Liver (tissue), 8 donors: ENCODE measurements at regions not wholly inside any gene's neighbourhood (a gene's known extent, or its start where the extent isn't known, plus 50 kb on each side); places are given as distances from the start of the nearest gene placed in this dataset.

Source experiments
- DNase-seq: peaks from one replicate; pipeline ENCODE4 v3.0.0-alpha.2; 2017; ENCODE audit warnings: low spot score
- H3K27ac ChIP-seq, 2 donors: one replicate each; pipeline ENCODE4 v1.7.0; 2013; ENCODE audit warnings: inconsistent platforms in 2 of 2, low read length in 2 of 2, control low read depth in 1 of 2, low read depth in 1 of 2, mild to moderate bottlenecking in 1 of 2
- H3K27me3 ChIP-seq, 4 donors: one replicate each; pipeline versions ENCODE4 v1.6.1 to v1.7.0; 2013; ENCODE audit warnings: low read length in 3 of 4, inconsistent platforms in 1 of 4, mild to moderate bottlenecking in 1 of 4, moderate library complexity in 1 of 4; ENCODE audit not compliant: control insufficient read depth in 4 of 4, insufficient read depth in 4 of 4
- H3K36me3 ChIP-seq, 4 donors: one replicate each; pipeline versions ENCODE4 v1.6.1 to v1.7.0; 2013; ENCODE audit warnings: low read length in 3 of 4, mild to moderate bottlenecking in 3 of 4, low read depth in 1 of 4, moderate library complexity in 1 of 4; ENCODE audit not compliant: control insufficient read depth in 4 of 4, insufficient read depth in 3 of 4
- H3K4me1 ChIP-seq, 4 donors: one replicate each; pipeline versions ENCODE4 v1.6.1 to v1.7.0; 2013; ENCODE audit warnings: low read length in 3 of 4, mild to moderate bottlenecking in 3 of 4, moderate library complexity in 1 of 4; ENCODE audit not compliant: control insufficient read depth in 4 of 4, insufficient read depth in 4 of 4
- H3K4me3 ChIP-seq, 3 donors: one replicate each; pipeline versions ENCODE4 v1.6.1 to v1.7.0; 2013; ENCODE audit warnings: low read length in 3 of 3, control low read depth in 1 of 3, low read depth in 1 of 3, mild to moderate bottlenecking in 1 of 3
- H3K9ac ChIP-seq, 2 donors: one replicate each; pipeline ENCODE4 v1.7.0; 2013; ENCODE audit warnings: low read length in 2 of 2, mild to moderate bottlenecking in 2 of 2, moderate library complexity in 2 of 2, control low read depth in 1 of 2, low read depth in 1 of 2
- H3K9me3 ChIP-seq, 4 donors: one replicate each; pipeline versions ENCODE4 v1.6.1 to v1.7.0; 2013; ENCODE audit warnings: low read length in 3 of 4; ENCODE audit not compliant: control insufficient read depth in 4 of 4
- EGR1 ChIP-seq, 2 donors: IDR thresholded peaks; 2 replicates each; pipeline ENCODE4 v1.6.1; 2016 to 2018; ENCODE audit warnings: antibody characterized with exemption in 2 of 2, low read depth in 2 of 2
- FOXA1 ChIP-seq: IDR thresholded peaks from 2 replicates; pipeline ENCODE4 v1.6.1; 2016; ENCODE audit warnings: antibody characterized with exemption
- FOXA2 ChIP-seq: IDR thresholded peaks from 2 replicates; pipeline ENCODE4 v1.6.1; 2016; ENCODE audit warnings: antibody characterized with exemption
- GABPA ChIP-seq, 2 donors: IDR thresholded peaks in 1 of 2; conservative IDR thresholded peaks in 1 of 2; 2 replicates each; pipeline ENCODE4 v1.6.1; 2016; ENCODE audit warnings: antibody characterized with exemption in 2 of 2, mild to moderate bottlenecking in 1 of 2, moderate library complexity in 1 of 2
- HNF4A ChIP-seq, 2 donors: conservative IDR thresholded peaks; 2 replicates each; pipeline ENCODE4 v1.6.1; 2016; ENCODE audit warnings: antibody characterized with exemption in 2 of 2, mild to moderate bottlenecking in 2 of 2
- HNF4G ChIP-seq: IDR thresholded peaks from 2 replicates; pipeline ENCODE4 v1.6.1; 2016; ENCODE audit warnings: antibody characterized with exemption
- JUND ChIP-seq, 2 donors: IDR thresholded peaks; 2 replicates each; pipeline ENCODE4 v1.6.1; 2016; ENCODE audit warnings: antibody characterized with exemption in 2 of 2
- NR2F2 ChIP-seq: IDR thresholded peaks from 2 replicates; pipeline ENCODE4 v1.6.1; 2016; ENCODE audit warnings: antibody characterized with exemption
- RAD21 ChIP-seq, 2 donors: IDR thresholded peaks; 2 replicates each; pipeline ENCODE4 v1.6.1; 2016; ENCODE audit warnings: antibody characterized with exemption in 2 of 2, mild to moderate bottlenecking in 2 of 2
- RXRA ChIP-seq, 2 donors: IDR thresholded peaks; 2 replicates each; pipeline ENCODE4 v1.6.1; 2017 to 2018; ENCODE audit warnings: antibody characterized with exemption in 2 of 2, mild to moderate bottlenecking in 1 of 2
- SP1 ChIP-seq: IDR thresholded peaks from 2 replicates; pipeline ENCODE4 v1.6.1; 2018; ENCODE audit warnings: antibody characterized with exemption, mild to moderate bottlenecking
- TAF1 ChIP-seq: conservative IDR thresholded peaks from 2 replicates; pipeline ENCODE4 v1.6.1; 2016; ENCODE audit warnings: antibody characterized with exemption, mild to moderate bottlenecking
- YY1 ChIP-seq: IDR thresholded peaks from 2 replicates; pipeline ENCODE4 v1.6.1; 2016; ENCODE audit warnings: antibody characterized with exemption, mild to moderate bottlenecking
- WGBS: extraction: QIAGEN DNeasy Blood & Tissue Kit; methylation state at CpG from one replicate; pipeline ENCODE4 v1.1.7; 2013; 5-methylcytosine and 5-hydroxymethylcytosine counted together
- TF ChIP-seq, protein P1 (sequence below): IDR thresholded peaks from 2 replicates; pipeline ENCODE4 v1.6.1; 2016; ENCODE audit warnings: antibody characterized with exemption
- TF ChIP-seq, protein P2 (sequence below): IDR thresholded peaks from 2 replicates; pipeline ENCODE4 v1.6.1; 2016; ENCODE audit warnings: antibody characterized with exemption, mild to moderate bottlenecking
- TF ChIP-seq, protein P3 (sequence below): fragments of 150-350 bp; IDR thresholded peaks from 2 replicates; pipeline ENCODE4 v1.5.1; 2017; ENCODE audit warnings: improper control_type of control experiment, low read depth, low read length; ENCODE audit not compliant: missing input control
- TF ChIP-seq, protein P4 (sequence below): IDR thresholded peaks from 2 replicates; pipeline ENCODE4 v1.6.1; 2016; ENCODE audit warnings: antibody characterized with exemption
- TF ChIP-seq, protein P5 (sequence below): IDR thresholded peaks from 2 replicates; pipeline ENCODE4 v1.6.1; 2016; ENCODE audit warnings: antibody characterized with exemption
- donor health status: healthy.
- donor health status: healthy.
- donor health status: healthy.
- donor health status: healthy.
- donor health status: healthy.

DNA sequence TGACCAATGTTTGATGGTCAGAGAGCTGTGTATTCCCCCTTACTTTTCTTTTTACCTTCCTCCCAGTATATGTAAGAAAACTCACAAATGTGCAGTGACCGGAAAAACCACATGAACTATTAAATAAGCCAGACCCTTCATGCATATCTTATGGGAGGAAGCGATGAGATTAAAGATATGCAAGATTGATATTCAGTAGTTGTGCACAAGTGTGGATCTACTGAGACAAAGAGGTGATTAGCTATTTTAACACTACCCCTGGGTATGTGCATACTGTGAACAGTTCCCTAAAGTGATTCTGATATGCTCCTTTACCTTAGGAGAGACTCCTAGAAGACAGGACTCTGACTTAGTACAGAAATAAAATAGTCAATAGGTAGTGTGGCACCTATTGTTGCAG lies 328.3 kb downstream of the EPHA4 start:
- Histone ChIP-seq H3K9me3 (no peaks in the 10 kb centered on the region), H3K4me3 (no peak overlapping the region), H3K27me3 (no peaks in the 10 kb centered on the region), H3K27ac (no peak overlapping the region), H3K4me1 (no peaks in the 10 kb centered on the region), H3K9ac (no peak overlapping the region), H3K36me3 (no peaks in the 10 kb centered on the region)
- 77% methylated on average over 2 of the region's 2 CpGs for WGBS
- TF ChIP-seq EGR1 (IDR thresholded peaks at IDR 0.05; ENCODE audit: low read depth in 2 of 2): no peak
- TF ChIP-seq FOXA1: no peak
- TF ChIP-seq, protein P1, sequence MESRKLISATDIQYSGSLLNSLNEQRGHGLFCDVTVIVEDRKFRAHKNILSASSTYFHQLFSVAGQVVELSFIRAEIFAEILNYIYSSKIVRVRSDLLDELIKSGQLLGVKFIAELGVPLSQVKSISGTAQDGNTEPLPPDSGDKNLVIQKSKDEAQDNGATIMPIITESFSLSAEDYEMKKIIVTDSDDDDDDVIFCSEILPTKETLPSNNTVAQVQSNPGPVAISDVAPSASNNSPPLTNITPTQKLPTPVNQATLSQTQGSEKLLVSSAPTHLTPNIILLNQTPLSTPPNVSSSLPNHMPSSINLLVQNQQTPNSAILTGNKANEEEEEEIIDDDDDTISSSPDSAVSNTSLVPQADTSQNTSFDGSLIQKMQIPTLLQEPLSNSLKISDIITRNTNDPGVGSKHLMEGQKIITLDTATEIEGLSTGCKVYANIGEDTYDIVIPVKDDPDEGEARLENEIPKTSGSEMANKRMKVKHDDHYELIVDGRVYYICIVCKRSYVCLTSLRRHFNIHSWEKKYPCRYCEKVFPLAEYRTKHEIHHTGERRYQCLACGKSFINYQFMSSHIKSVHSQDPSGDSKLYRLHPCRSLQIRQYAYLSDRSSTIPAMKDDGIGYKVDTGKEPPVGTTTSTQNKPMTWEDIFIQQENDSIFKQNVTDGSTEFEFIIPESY: no peak
- no peak for TF ChIP-seq NR2F2
- TF ChIP-seq YY1: no peak
- TF ChIP-seq, protein P2, sequence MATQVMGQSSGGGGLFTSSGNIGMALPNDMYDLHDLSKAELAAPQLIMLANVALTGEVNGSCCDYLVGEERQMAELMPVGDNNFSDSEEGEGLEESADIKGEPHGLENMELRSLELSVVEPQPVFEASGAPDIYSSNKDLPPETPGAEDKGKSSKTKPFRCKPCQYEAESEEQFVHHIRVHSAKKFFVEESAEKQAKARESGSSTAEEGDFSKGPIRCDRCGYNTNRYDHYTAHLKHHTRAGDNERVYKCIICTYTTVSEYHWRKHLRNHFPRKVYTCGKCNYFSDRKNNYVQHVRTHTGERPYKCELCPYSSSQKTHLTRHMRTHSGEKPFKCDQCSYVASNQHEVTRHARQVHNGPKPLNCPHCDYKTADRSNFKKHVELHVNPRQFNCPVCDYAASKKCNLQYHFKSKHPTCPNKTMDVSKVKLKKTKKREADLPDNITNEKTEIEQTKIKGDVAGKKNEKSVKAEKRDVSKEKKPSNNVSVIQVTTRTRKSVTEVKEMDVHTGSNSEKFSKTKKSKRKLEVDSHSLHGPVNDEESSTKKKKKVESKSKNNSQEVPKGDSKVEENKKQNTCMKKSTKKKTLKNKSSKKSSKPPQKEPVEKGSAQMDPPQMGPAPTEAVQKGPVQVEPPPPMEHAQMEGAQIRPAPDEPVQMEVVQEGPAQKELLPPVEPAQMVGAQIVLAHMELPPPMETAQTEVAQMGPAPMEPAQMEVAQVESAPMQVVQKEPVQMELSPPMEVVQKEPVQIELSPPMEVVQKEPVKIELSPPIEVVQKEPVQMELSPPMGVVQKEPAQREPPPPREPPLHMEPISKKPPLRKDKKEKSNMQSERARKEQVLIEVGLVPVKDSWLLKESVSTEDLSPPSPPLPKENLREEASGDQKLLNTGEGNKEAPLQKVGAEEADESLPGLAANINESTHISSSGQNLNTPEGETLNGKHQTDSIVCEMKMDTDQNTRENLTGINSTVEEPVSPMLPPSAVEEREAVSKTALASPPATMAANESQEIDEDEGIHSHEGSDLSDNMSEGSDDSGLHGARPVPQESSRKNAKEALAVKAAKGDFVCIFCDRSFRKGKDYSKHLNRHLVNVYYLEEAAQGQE: no peak
- TF ChIP-seq, protein P3, sequence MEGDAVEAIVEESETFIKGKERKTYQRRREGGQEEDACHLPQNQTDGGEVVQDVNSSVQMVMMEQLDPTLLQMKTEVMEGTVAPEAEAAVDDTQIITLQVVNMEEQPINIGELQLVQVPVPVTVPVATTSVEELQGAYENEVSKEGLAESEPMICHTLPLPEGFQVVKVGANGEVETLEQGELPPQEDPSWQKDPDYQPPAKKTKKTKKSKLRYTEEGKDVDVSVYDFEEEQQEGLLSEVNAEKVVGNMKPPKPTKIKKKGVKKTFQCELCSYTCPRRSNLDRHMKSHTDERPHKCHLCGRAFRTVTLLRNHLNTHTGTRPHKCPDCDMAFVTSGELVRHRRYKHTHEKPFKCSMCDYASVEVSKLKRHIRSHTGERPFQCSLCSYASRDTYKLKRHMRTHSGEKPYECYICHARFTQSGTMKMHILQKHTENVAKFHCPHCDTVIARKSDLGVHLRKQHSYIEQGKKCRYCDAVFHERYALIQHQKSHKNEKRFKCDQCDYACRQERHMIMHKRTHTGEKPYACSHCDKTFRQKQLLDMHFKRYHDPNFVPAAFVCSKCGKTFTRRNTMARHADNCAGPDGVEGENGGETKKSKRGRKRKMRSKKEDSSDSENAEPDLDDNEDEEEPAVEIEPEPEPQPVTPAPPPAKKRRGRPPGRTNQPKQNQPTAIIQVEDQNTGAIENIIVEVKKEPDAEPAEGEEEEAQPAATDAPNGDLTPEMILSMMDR: no peak
- no peak for TF ChIP-seq HNF4G
- no peak for TF ChIP-seq JUND (IDR thresholded peaks at IDR 0.05)
- TF ChIP-seq, protein P4, sequence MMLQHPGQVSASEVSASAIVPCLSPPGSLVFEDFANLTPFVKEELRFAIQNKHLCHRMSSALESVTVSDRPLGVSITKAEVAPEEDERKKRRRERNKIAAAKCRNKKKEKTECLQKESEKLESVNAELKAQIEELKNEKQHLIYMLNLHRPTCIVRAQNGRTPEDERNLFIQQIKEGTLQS: no peak
- no peak for TF ChIP-seq RXRA (IDR thresholded peaks at IDR 0.05)
- no peak for TF ChIP-seq GABPA (IDR thresholded peaks at IDR 0.05 in 1 of 2, conservative IDR thresholded peaks at IDR 0.05 in 1 of 2)
- TF ChIP-seq RAD21 (IDR thresholded peaks at IDR 0.05): no peak
- TF ChIP-seq SP1: no peak
- no peak for TF ChIP-seq FOXA2
- TF ChIP-seq, protein P5, sequence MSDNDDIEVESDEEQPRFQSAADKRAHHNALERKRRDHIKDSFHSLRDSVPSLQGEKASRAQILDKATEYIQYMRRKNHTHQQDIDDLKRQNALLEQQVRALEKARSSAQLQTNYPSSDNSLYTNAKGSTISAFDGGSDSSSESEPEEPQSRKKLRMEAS: no peak
- no peak for TF ChIP-seq TAF1
- DNase-seq: no peak

DNA sequence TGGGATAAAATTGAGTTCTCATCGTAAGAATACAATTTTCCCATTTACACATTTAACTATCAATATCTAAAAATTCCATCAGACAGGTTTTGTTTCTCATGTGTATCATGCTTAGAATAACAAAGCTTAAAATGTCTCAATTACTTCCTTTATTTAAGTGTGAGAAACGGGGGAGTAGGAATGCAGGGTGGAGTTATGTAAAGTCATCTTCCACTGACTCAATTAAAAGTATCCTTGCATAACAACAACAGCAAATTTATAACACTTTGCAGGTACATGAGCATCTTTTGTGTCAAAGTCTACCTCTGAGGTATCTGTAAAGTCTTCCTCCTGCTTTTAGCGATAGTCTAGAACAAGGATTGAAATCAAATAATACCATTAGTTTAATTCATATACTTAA lies 327.1 kb downstream of the EPHA4 start:
- DNase-seq: no peak
- TF ChIP-seq HNF4G (no peak), SP1 (no peak), FOXA1 (no peak), FOXA2 (no peak), EGR1 (IDR thresholded peaks at IDR 0.05; ENCODE audit: low read depth in 2 of 2) (no peak), HNF4A (conservative IDR thresholded peaks at IDR 0.05) (no peak), RAD21 (IDR thresholded peaks at IDR 0.05) (no peak), GABPA (IDR thresholded peaks at IDR 0.05 in 1 of 2, conservative IDR thresholded peaks at IDR 0.05 in 1 of 2) (no peak), NR2F2 (no peak), JUND (IDR thresholded peaks at IDR 0.05) (no peak)
- TF ChIP-seq, protein P3: no peak
- TF ChIP-seq, protein P5: no peak
- 65% methylated on average over 3 of the region's 3 CpGs for WGBS

More for the DNA sequence above, 327.1 kb downstream of the EPHA4 start:
- no peaks in the 10 kb centered on the region for H3K4me1 ChIP-seq
- H3K9me3 ChIP-seq: no peaks in the 10 kb centered on the region
- no peaks in the 10 kb centered on the region for H3K27me3 ChIP-seq
- no peak overlapping the region for H3K9ac ChIP-seq
- H3K27ac ChIP-seq: no peak overlapping the region
- no peaks in the 10 kb centered on the region for H3K36me3 ChIP-seq
- H3K4me3 ChIP-seq: no peak overlapping the region
